Common myeloid progenitor, CD34-positive (primary cell): ENCODE measurements at regions not wholly inside any gene's neighbourhood (a gene's known extent, or its start where the extent isn't known, plus 50 kb on each side); places are given as distances from the start of the nearest gene placed in this dataset.

ENCODE experiments used
- CTCF ChIA-PET: fragments of 350-600 bp; sonication (Branson Sonifier 250); formaldehyde crosslinking; loops from one replicate; lab custom pipeline; 2021; ENCODE audit warnings: antibody characterized with exemption; lab: Charles Lee
- POLR2A ChIA-PET: fragments of 350-600 bp; sonication (Branson Sonifier 250); formaldehyde crosslinking; loops from one replicate; lab custom pipeline; 2021; ENCODE audit warnings: antibody characterized with exemption; lab: Charles Lee
- DNase-seq, 3 donors: peaks; one replicate each; pipeline versions ENCODE4 v3.0.0 to v3.0.0-alpha.2; 2013
- H3K27ac ChIP-seq, 2 experiments: 1 replicate in 1 of 2; 2 replicates in 1 of 2; pipeline ENCODE4 v1.7.0; 2013; ENCODE audit warnings: inconsistent platforms in 2 of 2, low read length in 2 of 2, mild to moderate bottlenecking in 2 of 2, low read depth in 1 of 2, moderate library complexity in 1 of 2; ENCODE audit not compliant: severe bottlenecking in 2 of 2, insufficient read depth in 1 of 2, poor library complexity in 1 of 2
- H3K27me3 ChIP-seq, 5 experiments: replicated peaks in 2 of 5; 1 replicate in 3 of 5; 2 replicates in 2 of 5; pipeline versions ENCODE4 v1.6.1 to v1.7.0; 2013; ENCODE audit warnings: low read length in 4 of 5, mild to moderate bottlenecking in 2 of 5, moderate library complexity in 2 of 5, inconsistent platforms in 1 of 5; ENCODE audit not compliant: insufficient read depth in 5 of 5, control insufficient read depth in 4 of 5
- H3K36me3 ChIP-seq, 4 experiments: 1 replicate in 2 of 4; 2 replicates in 2 of 4; pipeline versions ENCODE4 v1.6.1 to v1.7.0; 2013; ENCODE audit warnings: low read length in 3 of 4, control low read depth in 1 of 4, mild to moderate bottlenecking in 1 of 4; ENCODE audit not compliant: control insufficient read depth in 4 of 4, insufficient read depth in 4 of 4
- H3K4me1 ChIP-seq, 4 experiments: 1 replicate in 3 of 4; 2 replicates in 1 of 4; pipeline versions ENCODE4 v1.6.1 to v1.7.1; 2013; ENCODE audit warnings: low read length in 3 of 4, mild to moderate bottlenecking in 3 of 4, control low read depth in 1 of 4, inconsistent platforms in 1 of 4, moderate library complexity in 1 of 4; ENCODE audit not compliant: control insufficient read depth in 4 of 4, insufficient read depth in 4 of 4; ENCODE audit errors: control extremely low read depth in 1 of 4
- H3K4me3 ChIP-seq, 7 experiments: 1 replicate in 4 of 7; 2 replicates in 3 of 7; pipeline versions ENCODE4 v1.5.1 to v1.7.0; 2013; ENCODE audit warnings: mild to moderate bottlenecking in 7 of 7, low read length in 6 of 7, moderate library complexity in 6 of 7, inconsistent platforms in 2 of 7, low read depth in 2 of 7, control low read depth in 1 of 7; ENCODE audit not compliant: insufficient read depth in 4 of 7, control insufficient read depth in 1 of 7; ENCODE audit errors: extremely low read depth in 1 of 7
- H3K9me3 ChIP-seq, 5 experiments: 1 replicate in 4 of 5; 2 replicates in 1 of 5; pipeline versions ENCODE4 v1.6.1 to v1.7.1; 2013; ENCODE audit warnings: low read length in 4 of 5, mild to moderate bottlenecking in 2 of 5, inconsistent platforms in 1 of 5, low read depth in 1 of 5, moderate library complexity in 1 of 5; ENCODE audit not compliant: control insufficient read depth in 4 of 5, insufficient read depth in 2 of 5; ENCODE audit errors: control extremely low read depth in 1 of 5
- WGBS: methylation state at CpG from one replicate; pipeline ENCODE4 v1.1.5; 2013; ENCODE audit not compliant: insufficient coverage; 5-methylcytosine and 5-hydroxymethylcytosine counted together

- H3K4me1 ChIP-seq: no peaks in the 10 kb centered on the region
- H3K36me3 ChIP-seq: no peaks in the 10 kb centered on the region
- H3K27me3 ChIP-seq: no peaks in the 10 kb centered on the region
- peaks cover 0 to under 1% (median 0%) of the 10 kb centered on the region in 5 experiments for H3K9me3 ChIP-seq
- H3K27ac ChIP-seq: no peak overlapping the region
- CTCF ChIA-PET: interaction anchor here (2.3 kb wide), 1 partner anchor 9 kb away, joined by 11 read pairs; no protein-coding TSS in a partner anchor
- POLR2A ChIA-PET: no interaction called here
- H3K4me3 ChIP-seq: no peak overlapping the region
- no peak for DNase-seq
These were observed 142.4 kb upstream of the KCNMB2 start for GRCh38 chr3:178393824-178394223.

- H3K27ac ChIP-seq: no peak overlapping the region
- CTCF ChIA-PET: no interaction called here
- no peak overlapping the region for H3K4me3 ChIP-seq
- no peak for DNase-seq
- no peaks in the 10 kb centered on the region for H3K36me3 ChIP-seq
- peaks cover 0 to 3% (median 0%) of the 10 kb centered on the region in 5 experiments for H3K9me3 ChIP-seq
- no peaks in the 10 kb centered on the region for H3K4me1 ChIP-seq
- 100% methylated on average over 1 of the region's 2 CpGs for WGBS
- H3K27me3 ChIP-seq: no peaks in the 10 kb centered on the region
- POLR2A ChIA-PET: no interaction called here
These were observed 139.9 kb upstream of the KCNMB2 start for GRCh38 chr3:178396318-178396717.

GRCh38 chr3:178397202-178397601 lies 139.0 kb upstream of the KCNMB2 start:
- DNase-seq: no peak
- peaks cover 0 to 3% (median 0%) of the 10 kb centered on the region in 5 experiments for H3K9me3 ChIP-seq
- H3K27ac ChIP-seq: no peak overlapping the region
- WGBS: no CpG with 5 or more reads among the region's 2 CpGs
- ChIA-PET POLR2A (no interaction called here), CTCF (no interaction called here)
- H3K36me3 ChIP-seq: no peaks in the 10 kb centered on the region
- H3K4me3 ChIP-seq: no peak overlapping the region
- no peaks in the 10 kb centered on the region for H3K27me3 ChIP-seq
- H3K4me1 ChIP-seq: no peaks in the 10 kb centered on the region

- no peaks in the 10 kb centered on the region for H3K4me1 ChIP-seq
- no peaks in the 10 kb centered on the region for H3K27me3 ChIP-seq
- no peak for DNase-seq
- ChIA-PET CTCF (no interaction called here), POLR2A (no interaction called here)
- H3K9me3 ChIP-seq: peaks cover 0 to 3% (median 0%) of the 10 kb centered on the region in 5 experiments
- WGBS: no CpG with 5 or more reads among the region's 1 CpG
- H3K36me3 ChIP-seq: no peaks in the 10 kb centered on the region
- H3K27ac ChIP-seq: no peak overlapping the region
- no peak overlapping the region for H3K4me3 ChIP-seq
These were observed 138.4 kb upstream of the KCNMB2 start for GRCh38 chr3:178397836-178398235.

GRCh38 chr3:178404961-178405360 lies 131.3 kb upstream of the KCNMB2 start:
- no peaks in the 10 kb centered on the region for H3K36me3 ChIP-seq
- no peaks in the 10 kb centered on the region for H3K4me1 ChIP-seq
- 100% methylated on average over 1 of the region's 2 CpGs for WGBS
- H3K9me3 ChIP-seq: peaks cover 0 to 3% (median 0%) of the 10 kb centered on the region in 5 experiments
- no peak overlapping the region for H3K27ac ChIP-seq
- no peaks in the 10 kb centered on the region for H3K27me3 ChIP-seq
- DNase-seq: no peak
- CTCF ChIA-PET: no interaction called here
- POLR2A ChIA-PET: no interaction called here
- H3K4me3 ChIP-seq: no peak overlapping the region

- no peaks in the 10 kb centered on the region for H3K4me1 ChIP-seq
- no peaks in the 10 kb centered on the region for H3K36me3 ChIP-seq
- WGBS: 100% methylated on average over 2 of the region's 2 CpGs
- POLR2A ChIA-PET: no interaction called here
- DNase-seq: no peak
- H3K27me3 ChIP-seq: no peaks in the 10 kb centered on the region
- no peak overlapping the region for H3K27ac ChIP-seq
- H3K9me3 ChIP-seq: no peaks in the 10 kb centered on the region
- CTCF ChIA-PET: no interaction called here
- no peak overlapping the region for H3K4me3 ChIP-seq
These were observed 130.7 kb upstream of the KCNMB2 start for GRCh38 chr3:178405531-178405930.

- WGBS: 74% methylated on average over 2 of the region's 3 CpGs
- Histone ChIP-seq H3K4me3 (no peak overlapping the region), H3K36me3 (no peaks in the 10 kb centered on the region), H3K4me1 (no peaks in the 10 kb centered on the region), H3K9me3 (no peaks in the 10 kb centered on the region), H3K27me3 (no peaks in the 10 kb centered on the region), H3K27ac (no peak overlapping the region)
- DNase-seq: no peak
- CTCF ChIA-PET: no interaction called here
- POLR2A ChIA-PET: no interaction called here
These were observed 130.0 kb upstream of the KCNMB2 start for GRCh38 chr3:178406206-178406605.
